GM12878 (cell line): ENCODE measurements at regions not wholly inside any gene's neighbourhood (a gene's known extent, or its start where the extent isn't known, plus 50 kb on each side); places are given as distances from the start of the nearest gene placed in this dataset.

Experiments
- ATAC-seq: fragments of 200-7000 bp; cut with Tn5 transposase; 3 replicates; pipeline ENCODE4 v1.9.1; 2020; ENCODE audit warnings: mild to moderate bottlenecking, moderate library complexity
- BruUV-seq: library from RNA; stranded (reverse); fragments of 400-500 nt; replicated peaks from 2 replicates; lab custom pipeline; 2021; lab: Mats Ljungman, UMichigan
- CTCF ChIA-PET: fragments of 300-600 bp; sonication (Branson Sonifier 250); formaldehyde crosslinking; extraction: SDS; loops from one replicate; lab custom pipeline; 2021; ENCODE audit warnings: inconsistent platforms; lab: Yijun Ruan, JAX
- POLR2A ChIA-PET: fragments of 350-600 bp; formaldehyde crosslinking; extraction: SDS; loops from one replicate; lab custom pipeline; 2021; ENCODE audit warnings: inconsistent platforms; lab: Charles Lee
- RAD21 ChIA-PET: fragments of 300-600 bp; sonication (Branson Sonifier 250); formaldehyde crosslinking; loops from one replicate; lab custom pipeline; 2023; ENCODE audit warnings: antibody characterized with exemption; ENCODE audit not compliant: unreplicated experiment; lab: Charles Lee
- SMC1A ChIA-PET: fragments of 300-600 bp; sonication (Branson Sonifier 250); formaldehyde crosslinking; loops from one replicate; lab custom pipeline; 2023; ENCODE audit not compliant: unreplicated experiment, uncharacterized antibody; lab: Charles Lee
- DNase-seq: peaks from one replicate; pipeline ENCODE4 v3.0.0-alpha.2; 2011; ENCODE audit warnings: low read depth, low spot score
- FAIRE-seq: peaks from 3 replicates; lab custom pipeline; 2011; peaks lifted over from hg19 to GRCh38; lab: Jason Lieb, UNC
- H2AFZ ChIP-seq: 2 replicates; pipeline ENCODE4 v1.6.0; 2011; ENCODE audit warnings: low read depth, low read length, control low read depth; ENCODE audit not compliant: control insufficient read depth
- H3K27ac ChIP-seq: 2 replicates; pipeline ENCODE4 v1.5.1; 2011; ENCODE audit warnings: control low read depth; ENCODE audit not compliant: control insufficient read depth, insufficient read depth
- H3K27me3 ChIP-seq, 2 experiments: replicated peaks in 1 of 2; 2 replicates each; pipeline versions ENCODE4 v1.6.0 to v1.6.1; 2011; ENCODE audit warnings: low read length in 1 of 2; ENCODE audit not compliant: control insufficient read depth in 2 of 2, insufficient read depth in 2 of 2
- H3K36me3 ChIP-seq, 2 experiments: 2 replicates each; pipeline ENCODE4 v1.5.1; 2011; ENCODE audit warnings: low read length in 1 of 2; ENCODE audit not compliant: control insufficient read depth in 2 of 2, insufficient read depth in 2 of 2
- H3K4me1 ChIP-seq: 2 replicates; pipeline ENCODE4 v1.6.1; 2011; ENCODE audit warnings: mild to moderate bottlenecking, low read length, moderate library complexity, mixed read lengths; ENCODE audit not compliant: control insufficient read depth, insufficient read depth
- H3K4me2 ChIP-seq: 2 replicates; pipeline ENCODE4 v1.6.0; 2011; ENCODE audit warnings: control low read depth; ENCODE audit not compliant: control insufficient read depth, insufficient read depth
- H3K4me3 ChIP-seq: fragments of 200-600 bp; sonication (generic); 2 replicates; pipeline ENCODE4 v1.5.1; 2016
- H3K79me2 ChIP-seq: 2 replicates; pipeline ENCODE4 v1.6.0; 2011; ENCODE audit warnings: low read length; ENCODE audit not compliant: control insufficient read depth, insufficient read depth
- H3K9ac ChIP-seq: 2 replicates; pipeline ENCODE4 v1.8.0; 2011; ENCODE audit warnings: low read length, control low read depth, mixed read lengths; ENCODE audit not compliant: control insufficient read depth, insufficient read depth
- H3K9me3 ChIP-seq: replicated peaks from 3 replicates; pipeline ENCODE4 v1.5.1; 2011; ENCODE audit warnings: mild to moderate bottlenecking, low read length; ENCODE audit not compliant: control insufficient read depth, insufficient read depth
- H4K20me1 ChIP-seq: 2 replicates; pipeline ENCODE4 v1.6.0; 2011; ENCODE audit not compliant: control insufficient read depth, insufficient read depth
- CBFB ChIP-seq: IDR thresholded peaks from 2 replicates; pipeline ENCODE4 v1.6.1; 2016; ENCODE audit warnings: antibody characterized with exemption, low read depth
- JUND ChIP-seq: IDR thresholded peaks from 2 replicates; pipeline ENCODE4 v1.6.1; 2012; ENCODE audit warnings: low read depth, mild to moderate bottlenecking, low read length, improper control_type of control experiment, moderate library complexity
- MEF2B ChIP-seq: fragments of 450-650 bp; IDR thresholded peaks from 2 replicates; pipeline ENCODE4 v1.6.1; 2018; ENCODE audit warnings: mild to moderate bottlenecking, moderate library complexity; ENCODE audit not compliant: partially characterized antibody, poor library complexity, severe bottlenecking
- NR2F1 ChIP-seq: fragments of 450-650 bp; conservative IDR thresholded peaks from 2 replicates; pipeline ENCODE4 v1.6.1; 2017; ENCODE audit warnings: mild to moderate bottlenecking
- TCF3 ChIP-seq: IDR thresholded peaks from 2 replicates; pipeline ENCODE4 v1.6.1; 2012; ENCODE audit warnings: low read depth, mild to moderate bottlenecking, low read length, borderline replicate concordance; ENCODE audit not compliant: insufficient read depth
- WGBS: methylation state at CpG from one replicate; pipeline ENCODE4 v1.1.6; 2016; ENCODE audit warnings: low lambda C conversion rate; ENCODE audit not compliant: insufficient replicate concordance, insufficient coverage; ENCODE audit errors: missing lambda C conversion rate; 5-methylcytosine and 5-hydroxymethylcytosine counted together
- in situ Hi-C: fragments of 300-500 bp; cut with MboI; formaldehyde crosslinking; loops from 9 replicates; pipeline ENCODE4 v1.14.3; 2018; ENCODE audit warnings: mixed read lengths
- intact Hi-C: fragments of 100-400 bp; cut with micrococcal nuclease; formaldehyde crosslinking; loops from one replicate; pipeline ENCODE4 v1.14.2; 2022; ENCODE audit not compliant: unreplicated experiment
- TF ChIP-seq, protein P1 (sequence below): fragments of 450-650 bp; IDR thresholded peaks from 2 replicates; pipeline ENCODE4 v1.6.1; 2017; ENCODE audit warnings: mild to moderate bottlenecking
- TF ChIP-seq, protein P2 (sequence below): fragments of 450-650 bp; IDR thresholded peaks from 2 replicates; pipeline ENCODE4 v1.6.1; 2017; ENCODE audit warnings: borderline replicate concordance
- TF ChIP-seq, protein P3 (sequence below): IDR thresholded peaks from 2 replicates; pipeline ENCODE4 v1.6.1; 2011; ENCODE audit warnings: mild to moderate bottlenecking, low read depth, low read length, moderate library complexity; ENCODE audit not compliant: insufficient replicate concordance
- TF ChIP-seq, protein P4 (sequence below): IDR thresholded peaks from 2 replicates; pipeline ENCODE4 v1.6.1; 2012; ENCODE audit warnings: low read length, inconsistent platforms
- TF ChIP-seq, protein P5 (sequence below): IDR thresholded peaks from 2 replicates; pipeline ENCODE4 v1.6.1; 2012; ENCODE audit warnings: improper control_type of control experiment, low read depth, low read length; ENCODE audit not compliant: insufficient replicate concordance

DNA sequence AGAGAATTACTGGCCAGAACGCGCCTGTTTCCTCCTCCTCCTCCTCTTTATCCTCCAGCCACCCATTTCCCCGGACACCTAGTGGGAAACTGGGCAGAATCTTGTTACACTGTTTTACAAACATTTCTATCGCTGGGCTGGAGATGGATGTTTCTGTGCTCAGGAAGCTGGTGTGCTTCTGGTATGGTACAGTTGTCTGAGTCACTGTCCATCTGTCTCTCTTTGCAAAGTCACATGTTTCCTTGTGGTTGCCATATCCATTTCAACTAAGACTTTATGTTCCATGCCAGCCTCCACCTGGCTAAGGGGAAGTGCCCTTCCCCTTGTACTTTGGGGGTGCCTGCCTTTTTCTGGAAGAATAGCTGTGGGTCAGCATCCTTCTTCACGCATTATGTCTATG, 52.9 kb upstream of the SLC22A16 start (continued):
- TF ChIP-seq, protein P1, sequence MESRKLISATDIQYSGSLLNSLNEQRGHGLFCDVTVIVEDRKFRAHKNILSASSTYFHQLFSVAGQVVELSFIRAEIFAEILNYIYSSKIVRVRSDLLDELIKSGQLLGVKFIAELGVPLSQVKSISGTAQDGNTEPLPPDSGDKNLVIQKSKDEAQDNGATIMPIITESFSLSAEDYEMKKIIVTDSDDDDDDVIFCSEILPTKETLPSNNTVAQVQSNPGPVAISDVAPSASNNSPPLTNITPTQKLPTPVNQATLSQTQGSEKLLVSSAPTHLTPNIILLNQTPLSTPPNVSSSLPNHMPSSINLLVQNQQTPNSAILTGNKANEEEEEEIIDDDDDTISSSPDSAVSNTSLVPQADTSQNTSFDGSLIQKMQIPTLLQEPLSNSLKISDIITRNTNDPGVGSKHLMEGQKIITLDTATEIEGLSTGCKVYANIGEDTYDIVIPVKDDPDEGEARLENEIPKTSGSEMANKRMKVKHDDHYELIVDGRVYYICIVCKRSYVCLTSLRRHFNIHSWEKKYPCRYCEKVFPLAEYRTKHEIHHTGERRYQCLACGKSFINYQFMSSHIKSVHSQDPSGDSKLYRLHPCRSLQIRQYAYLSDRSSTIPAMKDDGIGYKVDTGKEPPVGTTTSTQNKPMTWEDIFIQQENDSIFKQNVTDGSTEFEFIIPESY = no peak
- TF ChIP-seq CBFB = no peak

DNA sequence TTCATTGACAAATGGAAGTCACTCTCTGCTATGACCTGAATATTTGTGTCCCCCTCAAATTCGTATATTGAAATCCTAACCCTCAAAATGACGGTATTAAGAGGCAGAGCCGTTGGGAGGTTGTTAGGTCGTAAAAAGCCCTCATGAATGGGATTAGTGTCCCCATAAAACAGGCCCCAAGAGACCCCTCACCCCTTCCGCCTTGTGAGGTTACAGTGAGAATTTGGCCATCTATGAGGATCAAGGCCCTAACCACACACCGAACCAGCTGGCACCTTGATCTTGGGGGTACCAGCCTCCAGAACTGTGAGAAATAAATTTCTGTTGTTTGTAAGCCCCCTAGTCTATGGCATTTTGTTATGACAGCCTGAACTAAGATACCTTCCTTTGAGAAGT, 52.5 kb upstream of the SLC22A16 start:
- FAIRE-seq (no peak), DNase-seq (no peak), ATAC-seq (no peak)
- CTCF ChIA-PET = interaction anchor here (0.7 to 3.2 kb wide), 20 partner anchors 9 to 499 kb away, joined by 3 to 28 read pairs (median 4); no protein-coding TSS in a partner anchor
- POLR2A ChIA-PET = no interaction called here
- SMC1A ChIA-PET = interaction anchor here (0.7 to 3.4 kb wide), 14 partner anchors 10 to 489 kb away, joined by 3 to 24 read pairs (median 4); no protein-coding TSS in a partner anchor
- in situ Hi-C loops = loop anchor here (5.0 kb wide), 1 partner anchor 683 kb away; no protein-coding TSS in a partner anchor
- no peak overlapping the region for H3K4me3 ChIP-seq
- H4K20me1 ChIP-seq = no peaks in the 10 kb centered on the region
- no peaks in the 10 kb centered on the region for H3K79me2 ChIP-seq
- BruUV-seq = no TSS peak
- intact Hi-C loops = loop anchor here (1.0 to 5.0 kb wide), 6 partner anchors 88 to 681 kb away; no protein-coding TSS in a partner anchor
- no peaks in the 10 kb centered on the region for H3K36me3 ChIP-seq
- H3K27me3 ChIP-seq = peaks cover 0 to 1% of the 10 kb centered on the region in 2 experiments; a peak in 2 of 4 replicates
- H3K9me3 ChIP-seq = no peaks in the 10 kb centered on the region; the same call in 2 of the 3 replicates
- H3K4me2 ChIP-seq = no peak overlapping the region
- H3K4me1 ChIP-seq = no peaks in the 10 kb centered on the region
- no peak overlapping the region for H2AFZ ChIP-seq
- H3K27ac ChIP-seq = no peak overlapping the region
- no peak overlapping the region for H3K9ac ChIP-seq
- WGBS = 88% methylated on average over 6 of the region's 6 CpGs
- RAD21 ChIA-PET = interaction anchor here (0.6 to 3.3 kb wide), 6 partner anchors 61 to 425 kb away, joined by 3 to 27 read pairs (median 5); no protein-coding TSS in a partner anchor
- TF ChIP-seq NR2F1 = no peak
- TF ChIP-seq, protein P2, sequence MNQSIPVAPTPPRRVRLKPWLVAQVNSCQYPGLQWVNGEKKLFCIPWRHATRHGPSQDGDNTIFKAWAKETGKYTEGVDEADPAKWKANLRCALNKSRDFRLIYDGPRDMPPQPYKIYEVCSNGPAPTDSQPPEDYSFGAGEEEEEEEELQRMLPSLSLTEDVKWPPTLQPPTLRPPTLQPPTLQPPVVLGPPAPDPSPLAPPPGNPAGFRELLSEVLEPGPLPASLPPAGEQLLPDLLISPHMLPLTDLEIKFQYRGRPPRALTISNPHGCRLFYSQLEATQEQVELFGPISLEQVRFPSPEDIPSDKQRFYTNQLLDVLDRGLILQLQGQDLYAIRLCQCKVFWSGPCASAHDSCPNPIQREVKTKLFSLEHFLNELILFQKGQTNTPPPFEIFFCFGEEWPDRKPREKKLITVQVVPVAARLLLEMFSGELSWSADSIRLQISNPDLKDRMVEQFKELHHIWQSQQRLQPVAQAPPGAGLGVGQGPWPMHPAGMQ = no peak
- TF ChIP-seq, protein P3, sequence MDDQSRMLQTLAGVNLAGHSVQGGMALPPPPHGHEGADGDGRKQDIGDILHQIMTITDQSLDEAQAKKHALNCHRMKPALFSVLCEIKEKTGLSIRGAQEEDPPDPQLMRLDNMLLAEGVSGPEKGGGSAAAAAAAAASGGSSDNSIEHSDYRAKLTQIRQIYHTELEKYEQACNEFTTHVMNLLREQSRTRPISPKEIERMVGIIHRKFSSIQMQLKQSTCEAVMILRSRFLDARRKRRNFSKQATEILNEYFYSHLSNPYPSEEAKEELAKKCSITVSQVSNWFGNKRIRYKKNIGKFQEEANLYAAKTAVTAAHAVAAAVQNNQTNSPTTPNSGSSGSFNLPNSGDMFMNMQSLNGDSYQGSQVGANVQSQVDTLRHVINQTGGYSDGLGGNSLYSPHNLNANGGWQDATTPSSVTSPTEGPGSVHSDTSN = no peak
- TF ChIP-seq TCF3 = no peak
- TF ChIP-seq JUND = no peak
- TF ChIP-seq, protein P4, sequence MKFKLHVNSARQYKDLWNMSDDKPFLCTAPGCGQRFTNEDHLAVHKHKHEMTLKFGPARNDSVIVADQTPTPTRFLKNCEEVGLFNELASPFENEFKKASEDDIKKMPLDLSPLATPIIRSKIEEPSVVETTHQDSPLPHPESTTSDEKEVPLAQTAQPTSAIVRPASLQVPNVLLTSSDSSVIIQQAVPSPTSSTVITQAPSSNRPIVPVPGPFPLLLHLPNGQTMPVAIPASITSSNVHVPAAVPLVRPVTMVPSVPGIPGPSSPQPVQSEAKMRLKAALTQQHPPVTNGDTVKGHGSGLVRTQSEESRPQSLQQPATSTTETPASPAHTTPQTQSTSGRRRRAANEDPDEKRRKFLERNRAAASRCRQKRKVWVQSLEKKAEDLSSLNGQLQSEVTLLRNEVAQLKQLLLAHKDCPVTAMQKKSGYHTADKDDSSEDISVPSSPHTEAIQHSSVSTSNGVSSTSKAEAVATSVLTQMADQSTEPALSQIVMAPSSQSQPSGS = no peak
- TF ChIP-seq MEF2B = no peak
- TF ChIP-seq, protein P5, sequence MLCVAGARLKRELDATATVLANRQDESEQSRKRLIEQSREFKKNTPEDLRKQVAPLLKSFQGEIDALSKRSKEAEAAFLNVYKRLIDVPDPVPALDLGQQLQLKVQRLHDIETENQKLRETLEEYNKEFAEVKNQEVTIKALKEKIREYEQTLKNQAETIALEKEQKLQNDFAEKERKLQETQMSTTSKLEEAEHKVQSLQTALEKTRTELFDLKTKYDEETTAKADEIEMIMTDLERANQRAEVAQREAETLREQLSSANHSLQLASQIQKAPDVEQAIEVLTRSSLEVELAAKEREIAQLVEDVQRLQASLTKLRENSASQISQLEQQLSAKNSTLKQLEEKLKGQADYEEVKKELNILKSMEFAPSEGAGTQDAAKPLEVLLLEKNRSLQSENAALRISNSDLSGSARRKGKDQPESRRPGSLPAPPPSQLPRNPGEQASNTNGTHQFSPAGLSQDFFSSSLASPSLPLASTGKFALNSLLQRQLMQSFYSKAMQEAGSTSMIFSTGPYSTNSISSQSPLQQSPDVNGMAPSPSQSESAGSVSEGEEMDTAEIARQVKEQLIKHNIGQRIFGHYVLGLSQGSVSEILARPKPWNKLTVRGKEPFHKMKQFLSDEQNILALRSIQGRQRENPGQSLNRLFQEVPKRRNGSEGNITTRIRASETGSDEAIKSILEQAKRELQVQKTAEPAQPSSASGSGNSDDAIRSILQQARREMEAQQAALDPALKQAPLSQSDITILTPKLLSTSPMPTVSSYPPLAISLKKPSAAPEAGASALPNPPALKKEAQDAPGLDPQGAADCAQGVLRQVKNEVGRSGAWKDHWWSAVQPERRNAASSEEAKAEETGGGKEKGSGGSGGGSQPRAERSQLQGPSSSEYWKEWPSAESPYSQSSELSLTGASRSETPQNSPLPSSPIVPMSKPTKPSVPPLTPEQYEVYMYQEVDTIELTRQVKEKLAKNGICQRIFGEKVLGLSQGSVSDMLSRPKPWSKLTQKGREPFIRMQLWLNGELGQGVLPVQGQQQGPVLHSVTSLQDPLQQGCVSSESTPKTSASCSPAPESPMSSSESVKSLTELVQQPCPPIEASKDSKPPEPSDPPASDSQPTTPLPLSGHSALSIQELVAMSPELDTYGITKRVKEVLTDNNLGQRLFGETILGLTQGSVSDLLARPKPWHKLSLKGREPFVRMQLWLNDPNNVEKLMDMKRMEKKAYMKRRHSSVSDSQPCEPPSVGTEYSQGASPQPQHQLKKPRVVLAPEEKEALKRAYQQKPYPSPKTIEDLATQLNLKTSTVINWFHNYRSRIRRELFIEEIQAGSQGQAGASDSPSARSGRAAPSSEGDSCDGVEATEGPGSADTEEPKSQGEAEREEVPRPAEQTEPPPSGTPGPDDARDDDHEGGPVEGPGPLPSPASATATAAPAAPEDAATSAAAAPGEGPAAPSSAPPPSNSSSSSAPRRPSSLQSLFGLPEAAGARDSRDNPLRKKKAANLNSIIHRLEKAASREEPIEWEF = no peak
